Panc1 (cell line): ENCODE measurements at regions not wholly inside any gene's neighbourhood (a gene's known extent, or its start where the extent isn't known, plus 50 kb on each side); places are given as distances from the start of the nearest gene placed in this dataset.

ENCODE experiments used
- ATAC-seq: fragments of 200-7000 bp; cut with Tn5 transposase; 2 replicates; pipeline ENCODE4 v1.9.1; 2020; ENCODE audit warnings: mild to moderate bottlenecking, moderate library complexity
- BruUV-seq: library from RNA; stranded (reverse); fragments of 400-500 nt; replicated peaks from 2 replicates; lab custom pipeline; 2021; lab: Mats Ljungman, UMichigan
- CTCF ChIA-PET: fragments of 300-600 bp; sonication (Branson Sonifier 250); formaldehyde crosslinking; loops from one replicate; lab custom pipeline; 2022; ENCODE audit warnings: antibody characterized with exemption; lab: Charles Lee
- POLR2A ChIA-PET: fragments of 300-600 bp; sonication (Branson Sonifier 250); formaldehyde crosslinking; loops from one replicate; lab custom pipeline; 2022; ENCODE audit warnings: antibody characterized with exemption; lab: Charles Lee
- DNase-seq: peaks from one replicate; pipeline ENCODE4 v3.0.0-alpha.2; 2010; ENCODE audit warnings: low read depth, low spot score
- H3K27ac ChIP-seq: 2 replicates; pipeline ENCODE4 v1.5.1; 2011; ENCODE audit warnings: mild to moderate bottlenecking, low read length, inconsistent platforms
- H3K27me3 ChIP-seq: fragments of 200-500 bp; sonication (Bioruptor generic); 2 replicates; pipeline ENCODE4 v1.6.0; 2014; ENCODE audit warnings: low read length, inconsistent platforms; ENCODE audit not compliant: control insufficient read depth, insufficient read depth
- H3K36me3 ChIP-seq: fragments of 200-500 bp; sonication (Bioruptor generic); 2 replicates; pipeline ENCODE4 v1.5.1; 2014; ENCODE audit warnings: inconsistent platforms, mild to moderate bottlenecking, low read length, moderate library complexity; ENCODE audit not compliant: control insufficient read depth, insufficient read depth
- H3K4me1 ChIP-seq: 2 replicates; pipeline ENCODE4 v1.5.1; 2011; ENCODE audit warnings: inconsistent platforms, mild to moderate bottlenecking, low read length, moderate library complexity; ENCODE audit not compliant: control insufficient read depth, insufficient read depth
- H3K4me3 ChIP-seq, 2 experiments: 2 replicates each; pipeline ENCODE4 v1.5.1; 2011 to 2012; ENCODE audit warnings: low read depth in 2 of 2, low read length in 2 of 2, mild to moderate bottlenecking in 2 of 2, inconsistent platforms in 1 of 2, moderate library complexity in 1 of 2
- H3K9me3 ChIP-seq: fragments of 200-500 bp; sonication (Bioruptor generic); 2 replicates; pipeline ENCODE4 v1.5.1; 2014; ENCODE audit warnings: low read depth, mild to moderate bottlenecking, inconsistent platforms, low read length, moderate library complexity; ENCODE audit not compliant: control insufficient read depth, insufficient read depth
- POLR2AphosphoS5 ChIP-seq: IDR thresholded peaks from 2 replicates; pipeline ENCODE4 v1.6.1; 2012; ENCODE audit warnings: mild to moderate bottlenecking, low read depth, low read length, moderate library complexity
- SIN3A ChIP-seq: IDR thresholded peaks from 2 replicates; pipeline ENCODE4 v1.6.1; 2012; ENCODE audit warnings: low read depth, mild to moderate bottlenecking, low read length, moderate library complexity, borderline replicate concordance; ENCODE audit not compliant: insufficient read depth
- TCF7L2 ChIP-seq: IDR thresholded peaks from 2 replicates; pipeline ENCODE4 v1.6.1; 2011; ENCODE audit warnings: mild to moderate bottlenecking, low read depth, low read length, inconsistent platforms
- in situ Hi-C: cut with HindIII; loops from 2 replicates; pipeline ENCODE4 v1.10.0; 2016; ENCODE audit warnings: low sequenced_read_pairs, low pct_unique_long_range_greater_than_20kb
- intact Hi-C: fragments of 100-400 bp; cut with micrococcal nuclease; formaldehyde crosslinking; loops from one replicate; pipeline ENCODE4 v1.10.0; 2022; ENCODE audit not compliant: unreplicated experiment
- TF ChIP-seq, protein P1 (sequence below): fragments of 450-650 bp; IDR thresholded peaks from 2 replicates; pipeline ENCODE4 v1.5.1; 2017; ENCODE audit warnings: mild to moderate bottlenecking
- TF ChIP-seq, protein P2 (sequence below), 2 experiments: IDR thresholded peaks; 2 replicates each; pipeline ENCODE4 v1.6.1; 2011 to 2012; ENCODE audit warnings: low read depth in 2 of 2, control low read depth in 1 of 2, low read length in 1 of 2, mild to moderate bottlenecking in 1 of 2, moderate library complexity in 1 of 2; ENCODE audit not compliant: insufficient read depth in 1 of 2

DNA sequence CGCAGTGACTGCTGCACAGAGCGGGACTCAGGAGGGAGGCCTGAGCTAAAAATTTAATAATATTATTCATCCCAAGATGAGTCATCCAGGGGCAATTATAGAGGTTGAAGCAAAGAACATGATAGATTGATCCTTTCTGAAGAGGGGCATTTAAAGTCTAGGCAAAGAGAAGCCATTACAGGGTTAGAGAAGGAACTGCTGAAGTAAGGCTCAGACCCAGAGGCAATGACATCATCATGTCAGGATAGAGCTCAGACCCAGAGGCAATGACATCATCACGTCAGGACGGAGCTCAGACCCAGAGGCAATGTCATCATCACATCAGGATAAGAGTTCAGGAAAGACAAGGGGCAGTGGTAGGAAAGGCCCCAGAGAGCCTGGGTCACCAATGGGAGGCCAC lies 184.0 kb downstream of the TMEM18 start:
- Histone ChIP-seq H3K4me1 (no peaks in the 10 kb centered on the region), H3K4me3 (no peak overlapping the region), H3K36me3 (no peaks in the 10 kb centered on the region), H3K9me3 (no peaks in the 10 kb centered on the region), H3K27ac (no peak overlapping the region), H3K27me3 (peaks cover 4% of the 10 kb centered on the region)
- no TSS peak for BruUV-seq
- TF ChIP-seq SIN3A = no peak
- TF ChIP-seq, protein P1, sequence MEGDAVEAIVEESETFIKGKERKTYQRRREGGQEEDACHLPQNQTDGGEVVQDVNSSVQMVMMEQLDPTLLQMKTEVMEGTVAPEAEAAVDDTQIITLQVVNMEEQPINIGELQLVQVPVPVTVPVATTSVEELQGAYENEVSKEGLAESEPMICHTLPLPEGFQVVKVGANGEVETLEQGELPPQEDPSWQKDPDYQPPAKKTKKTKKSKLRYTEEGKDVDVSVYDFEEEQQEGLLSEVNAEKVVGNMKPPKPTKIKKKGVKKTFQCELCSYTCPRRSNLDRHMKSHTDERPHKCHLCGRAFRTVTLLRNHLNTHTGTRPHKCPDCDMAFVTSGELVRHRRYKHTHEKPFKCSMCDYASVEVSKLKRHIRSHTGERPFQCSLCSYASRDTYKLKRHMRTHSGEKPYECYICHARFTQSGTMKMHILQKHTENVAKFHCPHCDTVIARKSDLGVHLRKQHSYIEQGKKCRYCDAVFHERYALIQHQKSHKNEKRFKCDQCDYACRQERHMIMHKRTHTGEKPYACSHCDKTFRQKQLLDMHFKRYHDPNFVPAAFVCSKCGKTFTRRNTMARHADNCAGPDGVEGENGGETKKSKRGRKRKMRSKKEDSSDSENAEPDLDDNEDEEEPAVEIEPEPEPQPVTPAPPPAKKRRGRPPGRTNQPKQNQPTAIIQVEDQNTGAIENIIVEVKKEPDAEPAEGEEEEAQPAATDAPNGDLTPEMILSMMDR = no peak
- TF ChIP-seq TCF7L2 = no peak
- TF ChIP-seq, protein P2, sequence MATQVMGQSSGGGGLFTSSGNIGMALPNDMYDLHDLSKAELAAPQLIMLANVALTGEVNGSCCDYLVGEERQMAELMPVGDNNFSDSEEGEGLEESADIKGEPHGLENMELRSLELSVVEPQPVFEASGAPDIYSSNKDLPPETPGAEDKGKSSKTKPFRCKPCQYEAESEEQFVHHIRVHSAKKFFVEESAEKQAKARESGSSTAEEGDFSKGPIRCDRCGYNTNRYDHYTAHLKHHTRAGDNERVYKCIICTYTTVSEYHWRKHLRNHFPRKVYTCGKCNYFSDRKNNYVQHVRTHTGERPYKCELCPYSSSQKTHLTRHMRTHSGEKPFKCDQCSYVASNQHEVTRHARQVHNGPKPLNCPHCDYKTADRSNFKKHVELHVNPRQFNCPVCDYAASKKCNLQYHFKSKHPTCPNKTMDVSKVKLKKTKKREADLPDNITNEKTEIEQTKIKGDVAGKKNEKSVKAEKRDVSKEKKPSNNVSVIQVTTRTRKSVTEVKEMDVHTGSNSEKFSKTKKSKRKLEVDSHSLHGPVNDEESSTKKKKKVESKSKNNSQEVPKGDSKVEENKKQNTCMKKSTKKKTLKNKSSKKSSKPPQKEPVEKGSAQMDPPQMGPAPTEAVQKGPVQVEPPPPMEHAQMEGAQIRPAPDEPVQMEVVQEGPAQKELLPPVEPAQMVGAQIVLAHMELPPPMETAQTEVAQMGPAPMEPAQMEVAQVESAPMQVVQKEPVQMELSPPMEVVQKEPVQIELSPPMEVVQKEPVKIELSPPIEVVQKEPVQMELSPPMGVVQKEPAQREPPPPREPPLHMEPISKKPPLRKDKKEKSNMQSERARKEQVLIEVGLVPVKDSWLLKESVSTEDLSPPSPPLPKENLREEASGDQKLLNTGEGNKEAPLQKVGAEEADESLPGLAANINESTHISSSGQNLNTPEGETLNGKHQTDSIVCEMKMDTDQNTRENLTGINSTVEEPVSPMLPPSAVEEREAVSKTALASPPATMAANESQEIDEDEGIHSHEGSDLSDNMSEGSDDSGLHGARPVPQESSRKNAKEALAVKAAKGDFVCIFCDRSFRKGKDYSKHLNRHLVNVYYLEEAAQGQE (IDR thresholded peaks at IDR 0.05; ENCODE audit: insufficient read depth in 1 of 2, low read depth in 2 of 2, low read length in 1 of 2) = no peak
- no peak for TF ChIP-seq POLR2AphosphoS5
- POLR2A ChIA-PET = no interaction called here
- no peak for DNase-seq
- CTCF ChIA-PET = no interaction called here
- in situ Hi-C loops (no loop called here), intact Hi-C loops (no loop called here)
- ATAC-seq = no peak

DNA sequence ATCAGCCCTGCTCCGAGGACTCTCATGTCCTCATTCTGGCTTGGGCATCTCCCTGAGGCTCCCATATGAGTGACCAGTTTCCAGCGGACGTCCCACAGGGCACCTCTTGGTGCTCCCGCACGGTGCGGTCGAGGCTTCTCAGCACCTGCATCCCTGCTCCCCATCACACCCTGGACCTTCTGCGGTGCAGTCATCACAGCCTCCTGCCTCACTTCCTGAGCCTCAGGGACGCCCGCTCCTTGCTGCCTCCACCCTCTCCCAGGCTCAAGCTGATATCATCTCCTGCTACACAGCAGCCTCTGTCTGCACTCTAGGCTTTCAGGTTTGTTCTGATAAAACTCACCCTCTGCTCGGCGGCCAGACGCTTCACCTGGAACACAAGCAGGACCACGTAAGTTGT lies 185.0 kb downstream of the TMEM18 start:
- no peak overlapping the region for H3K27ac ChIP-seq
- ChIA-PET CTCF (no interaction called here), POLR2A (no interaction called here)
- H3K4me1 ChIP-seq = no peaks in the 10 kb centered on the region
- no peak overlapping the region for H3K4me3 ChIP-seq
- in situ Hi-C loops (no loop called here), intact Hi-C loops (no loop called here)
- no peaks in the 10 kb centered on the region for H3K9me3 ChIP-seq
- ATAC-seq (0 out of 2 replicates have a peak, but pooled peaks have one; percentile 34), DNase-seq (no peak)
- TF ChIP-seq POLR2AphosphoS5 (no peak), TCF7L2 (no peak), SIN3A (no peak)
- TF ChIP-seq, protein P1 = no peak
- TF ChIP-seq, protein P2 (IDR thresholded peaks at IDR 0.05; ENCODE audit: insufficient read depth in 1 of 2, low read depth in 2 of 2, low read length in 1 of 2) = no peak
- BruUV-seq = no TSS peak
- no peaks in the 10 kb centered on the region for H3K36me3 ChIP-seq
- peaks cover 4% of the 10 kb centered on the region for H3K27me3 ChIP-seq
